IMR-90 (cell line): ENCODE measurements at regions not wholly inside any gene's neighbourhood (a gene's known extent, or its start where the extent isn't known, plus 50 kb on each side); places are given as distances from the start of the nearest gene placed in this dataset.

Source experiments
- ATAC-seq: fragments of 200-7000 bp; cut with Tn5 transposase; 2 replicates; pipeline ENCODE4 v1.9.1; 2020; ENCODE audit warnings: low read depth, mild to moderate bottlenecking, moderate library complexity
- BruUV-seq: library from RNA; stranded (reverse); fragments of 400-500 nt; replicated peaks from 2 replicates; lab custom pipeline; 2021; lab: Mats Ljungman, UMichigan
- CTCF ChIA-PET: fragments of 300-600 bp; formaldehyde crosslinking; extraction: SDS; loops from one replicate; lab custom pipeline; 2021; ENCODE audit warnings: antibody characterized with exemption; lab: Yijun Ruan, JAX
- POLR2A ChIA-PET: fragments of 300-600 bp; sonication (Branson Sonifier 250); formaldehyde crosslinking; loops from one replicate; lab custom pipeline; 2022; ENCODE audit warnings: antibody characterized with exemption; ENCODE audit not compliant: unreplicated experiment; lab: Charles Lee
- DNase-seq: peaks from one replicate; pipeline ENCODE4 v3.0.0; 2013
- H2AFZ ChIP-seq: replicated peaks from 2 replicates; pipeline ENCODE3; 2013; ENCODE audit warnings: low read length, mild to moderate bottlenecking; ENCODE audit not compliant: poor library complexity
- H2AK5ac ChIP-seq: 2 replicates; pipeline ENCODE4 v1.6.1; 2013; ENCODE audit warnings: low read depth, low read length, inconsistent platforms
- H2AK9ac ChIP-seq: replicated peaks from 2 replicates; pipeline ENCODE3; 2013; ENCODE audit warnings: mild to moderate bottlenecking, low read depth, low read length, moderate library complexity; ENCODE audit not compliant: poor library complexity
- H2BK120ac ChIP-seq: 2 replicates; pipeline ENCODE4 v1.6.1; 2013; ENCODE audit warnings: low read depth, low read length, inconsistent platforms
- H2BK15ac ChIP-seq: 3 replicates; pipeline ENCODE4 v1.6.1; 2013; ENCODE audit warnings: low read depth, low read length, inconsistent platforms
- H2BK20ac ChIP-seq: 2 replicates; pipeline ENCODE4 v1.6.1; 2013; ENCODE audit warnings: low read depth, mild to moderate bottlenecking, inconsistent platforms, low read length, moderate library complexity
- H2BK5ac ChIP-seq: 2 replicates; pipeline ENCODE4 v1.6.1; 2013; ENCODE audit warnings: mild to moderate bottlenecking, low read depth, low read length, inconsistent platforms; ENCODE audit not compliant: poor library complexity, severe bottlenecking
- H3K14ac ChIP-seq: replicated peaks from 2 replicates; pipeline ENCODE4 v1.6.1; 2013; ENCODE audit warnings: low read depth, low read length, inconsistent platforms
- H3K18ac ChIP-seq: 2 replicates; pipeline ENCODE4 v1.6.1; 2013; ENCODE audit warnings: low read depth, low read length, control low read depth
- H3K23ac ChIP-seq: 2 replicates; pipeline ENCODE4 v1.6.1; 2013; ENCODE audit warnings: low read depth, low read length, inconsistent platforms
- H3K27ac ChIP-seq: 2 replicates; pipeline ENCODE4 v1.5.1; 2013; ENCODE audit warnings: mild to moderate bottlenecking, control low read depth, low read length; ENCODE audit not compliant: insufficient read depth
- H3K27me3 ChIP-seq: 2 replicates; pipeline ENCODE4 v1.6.1; 2013; ENCODE audit warnings: low read length; ENCODE audit not compliant: control insufficient read depth, insufficient read depth
- H3K36me3 ChIP-seq: 2 replicates; pipeline ENCODE4 v1.6.1; 2013; ENCODE audit warnings: low read length, mixed read lengths; ENCODE audit not compliant: control insufficient read depth, insufficient read depth
- H3K4ac ChIP-seq: 2 replicates; pipeline ENCODE4 v1.6.1; 2013; ENCODE audit warnings: low read depth, low read length, inconsistent platforms
- H3K4me1 ChIP-seq: 2 replicates; pipeline ENCODE4 v1.6.1; 2013; ENCODE audit warnings: low read length, mixed read lengths; ENCODE audit not compliant: control insufficient read depth, insufficient read depth
- H3K4me2 ChIP-seq: 2 replicates; pipeline ENCODE4 v1.6.1; 2013; ENCODE audit warnings: low read depth, mild to moderate bottlenecking, control low read depth, low read length, moderate library complexity
- H3K4me3 ChIP-seq: 2 replicates; pipeline ENCODE4 v1.5.1; 2013; ENCODE audit warnings: low read depth, mild to moderate bottlenecking, control low read depth, low read length, moderate library complexity; ENCODE audit not compliant: insufficient read depth
- H3K56ac ChIP-seq: 2 replicates; pipeline ENCODE4 v1.6.1; 2013; ENCODE audit warnings: low read length, inconsistent platforms; ENCODE audit not compliant: insufficient read depth; ENCODE audit errors: extremely low read depth
- H3K79me1 ChIP-seq, 2 experiments: 2 replicates each; pipeline ENCODE4 v1.6.1; 2013; ENCODE audit warnings: low read length in 2 of 2, inconsistent platforms in 1 of 2, low read depth in 1 of 2
- H3K9ac ChIP-seq: 2 replicates; pipeline ENCODE4 v1.6.1; 2013; ENCODE audit warnings: low read depth, low read length, control low read depth
- H3K9me1 ChIP-seq: 2 replicates; pipeline ENCODE4 v1.6.1; 2013; ENCODE audit warnings: low read length, inconsistent platforms; ENCODE audit not compliant: insufficient read depth
- H3K9me3 ChIP-seq: 2 replicates; pipeline ENCODE4 v1.6.1; 2013; ENCODE audit warnings: low read length; ENCODE audit not compliant: control insufficient read depth, insufficient read depth
- H4K20me1 ChIP-seq: 2 replicates; pipeline ENCODE4 v1.6.1; 2013; ENCODE audit warnings: low read length, inconsistent platforms; ENCODE audit not compliant: insufficient read depth
- H4K5ac ChIP-seq: 2 replicates; pipeline ENCODE4 v1.6.1; 2013; ENCODE audit warnings: mild to moderate bottlenecking, low read depth, low read length, control low read depth
- H4K8ac ChIP-seq, 2 experiments: 2 replicates each; pipeline ENCODE4 v1.6.1; 2013; ENCODE audit warnings: low read depth in 2 of 2, low read length in 2 of 2, control low read depth in 1 of 2, inconsistent platforms in 1 of 2
- H4K91ac ChIP-seq: 2 replicates; pipeline ENCODE4 v1.6.1; 2013; ENCODE audit warnings: low read depth, low read length, inconsistent platforms; ENCODE audit not compliant: insufficient read depth
- BHLHE40 ChIP-seq: fragments of 150-350 bp; IDR thresholded peaks from 2 replicates; pipeline ENCODE4 v1.6.1; 2016; ENCODE audit warnings: mild to moderate bottlenecking, low read depth, low read length
- CEBPB ChIP-seq: IDR thresholded peaks from 2 replicates; pipeline ENCODE4 v1.6.1; 2012; ENCODE audit warnings: low read depth, low read length, improper control_type of control experiment
- CHD1 ChIP-seq: IDR thresholded peaks from 2 replicates; pipeline ENCODE4 v1.6.1; 2012; ENCODE audit warnings: low read depth, low read length, improper control_type of control experiment
- CTCF ChIP-seq: conservative IDR thresholded peaks from 2 replicates; pipeline ENCODE4 v1.5.1; 2012; ENCODE audit warnings: mild to moderate bottlenecking, low read depth, low read length, improper control_type of control experiment
- ELK1 ChIP-seq: fragments of 150-350 bp; IDR thresholded peaks from 2 replicates; pipeline ENCODE4 v1.6.1; 2016; ENCODE audit warnings: low read depth, mild to moderate bottlenecking, low read length, moderate library complexity, borderline replicate concordance
- FOS ChIP-seq: fragments of 150-350 bp; IDR thresholded peaks from 2 replicates; pipeline ENCODE4 v1.6.1; 2016; ENCODE audit warnings: low read depth, low read length
- MAFK ChIP-seq: IDR thresholded peaks from 2 replicates; pipeline ENCODE4 v1.6.1; 2012; ENCODE audit warnings: low read depth, low read length, improper control_type of control experiment
- MAZ ChIP-seq: IDR thresholded peaks from 2 replicates; pipeline ENCODE4 v1.6.1; 2012; ENCODE audit warnings: low read depth, mild to moderate bottlenecking, low read length, improper control_type of control experiment, moderate library complexity, borderline replicate concordance
- MXI1 ChIP-seq: IDR thresholded peaks from 2 replicates; pipeline ENCODE4 v1.6.1; 2012; ENCODE audit warnings: low read depth, mild to moderate bottlenecking, low read length, moderate library complexity, borderline replicate concordance
- NFE2L2 ChIP-seq: fragments of 150-350 bp; IDR thresholded peaks from 2 replicates; pipeline ENCODE4 v1.6.1; 2016; ENCODE audit warnings: low read depth, mild to moderate bottlenecking, low read length
- POLR2A ChIP-seq: IDR thresholded peaks from 2 replicates; pipeline ENCODE4 v1.6.1; 2012; ENCODE audit warnings: mild to moderate bottlenecking, low read depth, low read length
- RAD21 ChIP-seq: IDR thresholded peaks from 2 replicates; pipeline ENCODE4 v1.6.1; 2012; ENCODE audit warnings: low read length, improper control_type of control experiment
- RCOR1 ChIP-seq: IDR thresholded peaks from 2 replicates; pipeline ENCODE4 v1.6.1; 2012; ENCODE audit warnings: mild to moderate bottlenecking, low read length, improper control_type of control experiment; ENCODE audit not compliant: insufficient replicate concordance
- RFX5 ChIP-seq: IDR thresholded peaks from 2 replicates; pipeline ENCODE4 v1.8.0; 2012; ENCODE audit warnings: low read depth, mild to moderate bottlenecking, low read length, moderate library complexity
- SMC3 ChIP-seq: fragments of 150-350 bp; IDR thresholded peaks from 2 replicates; pipeline ENCODE4 v1.6.1; 2016; ENCODE audit warnings: low read depth, mild to moderate bottlenecking, antibody characterized with exemption, low read length, moderate library complexity
- USF2 ChIP-seq: fragments of 150-350 bp; IDR thresholded peaks from 2 replicates; pipeline ENCODE4 v1.6.1; 2017; ENCODE audit warnings: mild to moderate bottlenecking, antibody characterized with exemption, low read length, low read depth
- WGBS, 2 experiments: methylation state at CpG; one replicate each; pipeline versions ENCODE4 v1.1.5 to v1.1.7; 2013; ENCODE audit warnings: missing lambda C conversion rate in 2 of 2; ENCODE audit not compliant: insufficient read length in 1 of 2; ENCODE audit errors: extremely low coverage in 2 of 2; 5-methylcytosine and 5-hydroxymethylcytosine counted together
- dilution Hi-C: fragments of 300-500 bp; cut with HindIII; formaldehyde crosslinking; loops from one replicate; pipeline ENCODE4 v1.14.3; 2018; ENCODE audit warnings: low sequenced_read_pairs; ENCODE audit not compliant: unreplicated experiment
- in situ Hi-C: fragments of 300-500 bp; cut with MboI; formaldehyde crosslinking; loops from 3 replicates; pipeline ENCODE4 v1.14.3; 2019; ENCODE audit warnings: low sequenced_read_pairs, inconsistent platforms, mixed read lengths
- intact Hi-C: fragments of 100-400 bp; cut with micrococcal nuclease; formaldehyde crosslinking; loops from 2 replicates; pipeline ENCODE4 v1.10.0; 2022

GRCh38 chr19:28018499-28018898 lies 1194.5 kb downstream of the UQCRFS1 start:
- no peak overlapping the region for H3K18ac ChIP-seq
- H3K4me1 ChIP-seq: no peaks in the 10 kb centered on the region
- no peaks in the 10 kb centered on the region for H3K79me1 ChIP-seq
- H4K91ac ChIP-seq: no peak overlapping the region
- H2AK9ac ChIP-seq: no peak overlapping the region
- BruUV-seq: no TSS peak
- H3K9me1 ChIP-seq: no peaks in the 10 kb centered on the region
- no peak overlapping the region for H3K27ac ChIP-seq
- no peak for ATAC-seq
- H4K20me1 ChIP-seq: no peaks in the 10 kb centered on the region
- dilution Hi-C loops: no loop called here
- in situ Hi-C loops: no loop called here
- H2BK120ac ChIP-seq: no peak overlapping the region
- H4K5ac ChIP-seq: no peak overlapping the region
- H2BK5ac ChIP-seq: no peak overlapping the region
- TF ChIP-seq CEBPB (no peak), RCOR1 (no peak), POLR2A (no peak), MXI1 (no peak), MAFK (no peak), FOS (no peak), NFE2L2 (no peak), RFX5 (no peak), CHD1 (no peak), RAD21 (no peak), ELK1 (no peak), CTCF (no peak), BHLHE40 (no peak), MAZ (no peak), SMC3 (no peak), USF2 (no peak)
- no peak overlapping the region for H2AK5ac ChIP-seq
- no peak overlapping the region for H3K4me2 ChIP-seq
- H2BK15ac ChIP-seq: no peak overlapping the region
- H3K9me3 ChIP-seq: peaks cover 30% of the 10 kb centered on the region
- no peak overlapping the region for H3K14ac ChIP-seq
- whole genome bisulfite sequencing, 2 experiments: no CpG with 5 or more reads among the region's 5 CpGs
- no peak overlapping the region for H2BK20ac ChIP-seq
- no peak overlapping the region for H3K4me3 ChIP-seq
- no peak overlapping the region for H3K9ac ChIP-seq
- no peak overlapping the region for H4K8ac ChIP-seq
- H3K4ac ChIP-seq: no peak overlapping the region
- no peak overlapping the region for H3K56ac ChIP-seq
- intact Hi-C loops: no loop called here
- CTCF ChIA-PET: no interaction called here
- H3K27me3 ChIP-seq: no peaks in the 10 kb centered on the region
- no peak overlapping the region for H2AFZ ChIP-seq
- no peak overlapping the region for H3K23ac ChIP-seq
- DNase-seq: no peak
- POLR2A ChIA-PET: no interaction called here
- H3K36me3 ChIP-seq: no peaks in the 10 kb centered on the region
